HG03060 (cell line): ENCODE measurements at regions not wholly inside any gene's neighbourhood (a gene's known extent, or its start where the extent isn't known, plus 50 kb on each side); places are given as distances from the start of the nearest gene placed in this dataset.

Experiments
- ATAC-seq: cut with Tn5 transposase; IDR thresholded peaks from one replicate; pipeline ENCODE4 v1.9.1; 2021; ENCODE audit warnings: low read depth, moderate number of reproducible peaks; ENCODE audit not compliant: unreplicated experiment

GRCh38 chr4:28334249-28334648, 1473.6 kb downstream of the STIM2 start:
- no peak for ATAC-seq

- no peak for ATAC-seq
These were observed 1481.1 kb downstream of the STIM2 start for GRCh38 chr4:28341784-28342183.

- no peak for ATAC-seq
These were observed 1489.8 kb downstream of the STIM2 start for GRCh38 chr4:28350485-28350884.

- ATAC-seq: no peak
These were observed 1490.5 kb downstream of the STIM2 start for GRCh38 chr4:28351102-28351501.

- no peak for ATAC-seq
These were observed 1491.2 kb downstream of the STIM2 start for GRCh38 chr4:28351826-28352225.

- ATAC-seq: no peak
These were observed 1494.4 kb downstream of the STIM2 start for GRCh38 chr4:28354880-28355656.

GRCh38 chr4:28357990-28358389, 1497.3 kb downstream of the STIM2 start:
- ATAC-seq: no peak

- ATAC-seq: no peak
These were observed 1498.0 kb downstream of the STIM2 start for GRCh38 chr4:28358606-28359005.

GRCh38 chr4:28360681-28361080, 1500.0 kb downstream of the STIM2 start:
- no peak for ATAC-seq

- no peak for ATAC-seq
These were observed 1501.5 kb downstream of the STIM2 start for GRCh38 chr4:28362169-28362568.

- no peak for ATAC-seq
These were observed 1508.9 kb downstream of the STIM2 start for GRCh38 chr4:28369499-28369898.

- ATAC-seq: no peak
These were observed 1512.5 kb downstream of the STIM2 start for GRCh38 chr4:28373191-28373590.

- ATAC-seq: no peak
These were observed 1513.0 kb downstream of the STIM2 start for GRCh38 chr4:28373601-28374000.

- ATAC-seq: no peak
These were observed 1517.6 kb downstream of the STIM2 start for GRCh38 chr4:28378109-28378830.

GRCh38 chr4:28385801-28386200, 1525.2 kb downstream of the STIM2 start:
- no peak for ATAC-seq

GRCh38 chr4:28386776-28387175, 1526.1 kb downstream of the STIM2 start:
- ATAC-seq: no peak

GRCh38 chr4:28388471-28388870, 1527.8 kb downstream of the STIM2 start:
- ATAC-seq: no peak

GRCh38 chr4:28391877-28392276, 1531.2 kb downstream of the STIM2 start:
- no peak for ATAC-seq

GRCh38 chr4:28402751-28403150, 1542.1 kb downstream of the STIM2 start:
- ATAC-seq: no peak

- ATAC-seq: no peak
These were observed 1560.6 kb downstream of the STIM2 start for GRCh38 chr4:28421221-28421620.

GRCh38 chr4:28426251-28426650, 1565.6 kb downstream of the STIM2 start:
- no peak for ATAC-seq
